CD14-positive monocyte (primary cell): ENCODE measurements at regions not wholly inside any gene's neighbourhood (a gene's known extent, or its start where the extent isn't known, plus 50 kb on each side); places are given as distances from the start of the nearest gene placed in this dataset.
A peak's percentile ranks its signal among the peaks of the same experiment; 100 is the strongest.

Experiments
- DNase-seq, 3 donors: peaks; one replicate each; pipeline ENCODE4 v3.0.0-alpha.2; 2011 to 2022
- H2AFZ ChIP-seq: 2 replicates; pipeline ENCODE4 v1.6.0; 2012; ENCODE audit warnings: mild to moderate bottlenecking, low read depth, low read length, inconsistent platforms; ENCODE audit not compliant: insufficient read depth, poor library complexity, severe bottlenecking
- H3K27ac ChIP-seq, 2 donors: 1 replicate in 1 of 2; 2 replicates in 1 of 2; pipeline ENCODE4 v1.5.1; 2012 to 2013; ENCODE audit warnings: low read length in 2 of 2, control low read depth in 1 of 2, inconsistent platforms in 1 of 2, low read depth in 1 of 2, mild to moderate bottlenecking in 1 of 2
- H3K27me3 ChIP-seq, 2 donors: one replicate each; pipeline versions ENCODE4 v1.6.0 to v1.6.1; 2011 to 2013; ENCODE audit warnings: low read length in 2 of 2; ENCODE audit not compliant: control insufficient read depth in 2 of 2, insufficient read depth in 2 of 2
- H3K36me3 ChIP-seq, 2 donors: replicated peaks in 1 of 2; 1 replicate in 1 of 2; 2 replicates in 1 of 2; pipeline versions ENCODE4 v1.5.1 to v1.6.1; 2012 to 2013; ENCODE audit warnings: low read length in 2 of 2, control low read depth in 1 of 2, inconsistent platforms in 1 of 2, mild to moderate bottlenecking in 1 of 2; ENCODE audit not compliant: insufficient read depth in 2 of 2, control insufficient read depth in 1 of 2
- H3K4me1 ChIP-seq, 2 donors: 1 replicate in 1 of 2; 2 replicates in 1 of 2; pipeline versions ENCODE4 v1.5.1 to v1.6.1; 2012 to 2013; ENCODE audit warnings: low read length in 2 of 2, control low read depth in 1 of 2, inconsistent platforms in 1 of 2, mild to moderate bottlenecking in 1 of 2, moderate library complexity in 1 of 2; ENCODE audit not compliant: insufficient read depth in 2 of 2, control insufficient read depth in 1 of 2
- H3K4me2 ChIP-seq: replicated peaks from 2 replicates; pipeline ENCODE3; 2012; ENCODE audit warnings: low read length, moderate library complexity, mild to moderate bottlenecking; ENCODE audit not compliant: poor library complexity, severe bottlenecking; ENCODE audit errors: extremely low read depth
- H3K4me3 ChIP-seq, 3 experiments: fragments of 200-600 bp in 1 of 3; sonication (generic) in 1 of 3; replicated peaks in 1 of 3; 1 replicate in 2 of 3; 2 replicates in 1 of 3; pipeline ENCODE4 v1.5.1; 2011 to 2013; ENCODE audit warnings: low read length in 3 of 3, mild to moderate bottlenecking in 3 of 3, control low read depth in 2 of 3, low read depth in 2 of 3, inconsistent platforms in 1 of 3, moderate library complexity in 1 of 3
- H3K79me2 ChIP-seq: 2 replicates; pipeline ENCODE4 v1.6.0; 2012; ENCODE audit warnings: mild to moderate bottlenecking, control low read depth, inconsistent platforms, low read length, moderate library complexity; ENCODE audit not compliant: insufficient read depth
- H3K9ac ChIP-seq: 2 replicates; pipeline ENCODE4 v1.6.0; 2017; ENCODE audit warnings: low read length, mild to moderate bottlenecking; ENCODE audit not compliant: insufficient read depth, poor library complexity, severe bottlenecking
- H3K9me3 ChIP-seq, 2 donors: replicated peaks in 1 of 2; 1 replicate in 1 of 2; 2 replicates in 1 of 2; pipeline versions ENCODE4 v1.5.1 to v1.6.1; 2012 to 2013; ENCODE audit warnings: low read length in 2 of 2, control low read depth in 1 of 2; ENCODE audit not compliant: control insufficient read depth in 1 of 2, insufficient read depth in 1 of 2
- H4K20me1 ChIP-seq: 2 replicates; pipeline ENCODE4 v1.6.0; 2012; ENCODE audit warnings: mild to moderate bottlenecking, low read length, control low read depth, moderate library complexity; ENCODE audit not compliant: insufficient read depth
- H3K27ac Mint-ChIP-seq, 7 donors: one replicate each; pipeline ENCODE4 v1.8.0; 2020; ENCODE audit warnings: mild to moderate bottlenecking in 7 of 7, mixed read lengths in 7 of 7, moderate library complexity in 6 of 7, inconsistent platforms in 2 of 7
- H3K27me3 Mint-ChIP-seq, 3 donors: one replicate each; pipeline ENCODE4 v1.8.0; 2021 to 2022; ENCODE audit warnings: low read depth in 3 of 3, mild to moderate bottlenecking in 3 of 3, mixed read lengths in 3 of 3, moderate library complexity in 3 of 3, inconsistent platforms in 1 of 3
- H3K36me3 Mint-ChIP-seq, 2 donors: one replicate each; pipeline ENCODE4 v1.8.0; 2020; ENCODE audit warnings: mixed read lengths in 2 of 2, inconsistent platforms in 1 of 2, mild to moderate bottlenecking in 1 of 2
- H3K4me1 Mint-ChIP-seq: one replicate; pipeline ENCODE4 v1.8.0; 2020; ENCODE audit warnings: mild to moderate bottlenecking, mixed read lengths
- H3K4me3 Mint-ChIP-seq, 2 donors: one replicate each; pipeline ENCODE4 v1.8.0; 2020; ENCODE audit warnings: mild to moderate bottlenecking in 2 of 2, mixed read lengths in 2 of 2, moderate library complexity in 1 of 2
- H3K9me3 Mint-ChIP-seq, 7 donors: one replicate each; pipeline ENCODE4 v1.8.0; 2020 to 2022; ENCODE audit warnings: mixed read lengths in 7 of 7, mild to moderate bottlenecking in 6 of 7, moderate library complexity in 6 of 7, inconsistent platforms in 2 of 7
- CTCF ChIP-seq: fragments of 200-600 bp; IDR thresholded peaks from one replicate; pipeline ENCODE4 v1.8.0; 2022; ENCODE audit warnings: antibody characterized with exemption, mild to moderate bottlenecking
- WGBS: methylation state at CpG from one replicate; pipeline ENCODE4 v1.1.5; 2013; ENCODE audit warnings: missing lambda C conversion rate; ENCODE audit not compliant: insufficient coverage; 5-methylcytosine and 5-hydroxymethylcytosine counted together
- intact Hi-C, 2 donors: fragments of 100-400 bp; cut with micrococcal nuclease; formaldehyde crosslinking; loops; one replicate each; pipeline versions ENCODE4 v1.15.0 to v1.15.1; 2023

GRCh38 chr10:3681642-3682554 lies 103.1 kb downstream of the KLF6 start:
- no peaks in the 10 kb centered on the region for H3K27me3 ChIP-seq
- Mint-ChIP-seq H3K27ac (no peak overlapping the region), H3K4me3 (no peak overlapping the region), H3K4me1 (no peaks in the 10 kb centered on the region), H3K9me3 (peaks cover 0 to 2% (median 0%) of the 10 kb centered on the region in 7 donors), H3K36me3 (no peaks in the 10 kb centered on the region), H3K27me3 (peaks cover 2 to 5% (median 5%) of the 10 kb centered on the region in 3 donors)
- WGBS: 95% methylated on average over 21 of the region's 23 CpGs
- no peak for TF ChIP-seq CTCF
- H3K36me3 ChIP-seq: no peaks in the 10 kb centered on the region
- intact Hi-C loops: no loop called here
- H3K27ac ChIP-seq: no peak overlapping the region
- no peak for DNase-seq
- no peaks in the 10 kb centered on the region for H3K79me2 ChIP-seq
- no peak overlapping the region for H3K9ac ChIP-seq
- H2AFZ ChIP-seq: no peak overlapping the region
- H4K20me1 ChIP-seq: no peaks in the 10 kb centered on the region
- H3K9me3 ChIP-seq: no peaks in the 10 kb centered on the region
- no peaks in the 10 kb centered on the region for H3K4me1 ChIP-seq
- H3K4me2 ChIP-seq: no peak overlapping the region
- H3K4me3 ChIP-seq: no peak overlapping the region

GRCh38 chr10:3679950-3680629 lies 104.9 kb downstream of the KLF6 start:
- WGBS: 98% methylated on average over 7 of the region's 8 CpGs
- H4K20me1 ChIP-seq: no peaks in the 10 kb centered on the region
- H3K27ac Mint-ChIP-seq: peak overlapping the region in 1 of 7 donors; percentile 58
- no peak overlapping the region for H3K27ac ChIP-seq
- H3K36me3 ChIP-seq: no peaks in the 10 kb centered on the region
- no peak overlapping the region for H3K4me3 Mint-ChIP-seq
- no peak overlapping the region for H2AFZ ChIP-seq
- intact Hi-C loops: no loop called here
- no peaks in the 10 kb centered on the region for H3K4me1 Mint-ChIP-seq
- H3K4me1 ChIP-seq: no peaks in the 10 kb centered on the region
- H3K9me3 Mint-ChIP-seq: peaks cover 0 to 2% (median 0%) of the 10 kb centered on the region in 7 donors
- H3K9me3 ChIP-seq: no peaks in the 10 kb centered on the region
- no peaks in the 10 kb centered on the region for H3K27me3 ChIP-seq
- no peak overlapping the region for H3K4me2 ChIP-seq
- no peak for DNase-seq
- H3K9ac ChIP-seq: no peak overlapping the region
- no peaks in the 10 kb centered on the region for H3K36me3 Mint-ChIP-seq
- H3K4me3 ChIP-seq: no peak overlapping the region
- no peak for TF ChIP-seq CTCF
- H3K27me3 Mint-ChIP-seq: peaks cover 2 to 5% (median 5%) of the 10 kb centered on the region in 3 donors
- no peaks in the 10 kb centered on the region for H3K79me2 ChIP-seq
